ENCODE measurements at regions not wholly inside any gene's neighbourhood (a gene's known extent, or its start where the extent isn't known, plus 50 kb on each side); places are given as distances from the start of the nearest gene placed in this dataset.

DNA sequence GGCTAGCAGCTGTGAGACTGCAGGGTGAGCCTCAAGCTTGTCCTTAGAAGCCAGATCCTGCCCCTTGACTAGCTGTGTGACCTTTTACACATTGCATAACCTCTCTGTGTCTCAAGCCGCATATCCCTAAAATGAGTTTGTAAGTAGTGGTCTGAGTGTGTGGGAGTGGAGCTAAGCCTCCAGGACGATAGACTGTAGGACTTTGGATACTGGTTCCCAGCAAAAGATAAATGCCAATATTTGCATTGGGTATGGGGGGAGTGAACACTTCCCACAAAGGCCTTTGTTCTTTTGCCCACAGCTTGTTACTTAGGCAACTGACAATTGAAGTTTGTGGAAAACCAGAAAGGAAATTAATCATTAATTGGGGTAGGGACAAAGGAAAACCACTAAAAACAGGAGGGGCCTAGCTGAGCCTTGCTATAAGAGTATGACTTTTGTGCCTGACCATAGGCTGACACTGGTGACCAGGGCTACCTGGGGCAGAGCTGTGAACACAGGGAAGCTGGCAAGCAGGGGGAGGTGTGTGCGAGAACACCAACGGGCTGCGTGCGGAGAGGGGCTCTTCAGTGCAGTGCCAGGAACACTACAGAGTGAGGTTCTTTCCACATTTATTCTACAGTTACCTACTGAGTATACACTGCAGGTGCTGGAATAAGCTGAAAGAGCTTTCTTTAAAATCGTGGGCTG, 102.4 kb upstream of the ETV3 start:
- Histone ChIP-seq H3K36me3 (no peaks in the 10 kb centered on the region), H3K9me3 (no peaks in the 10 kb centered on the region), H3K4me1 (peaks cover 3 to 6% of the 10 kb centered on the region in 2 donors), H3K4me3 (no peak overlapping the region), H3K27me3 (peaks cover 0 to 5% of the 10 kb centered on the region in 2 donors), H3K27ac (peak overlapping the region; percentile 33 to 35)
- DNase-seq, result peak; percentile 31 to 85 (median 75)
- peak; percentile 98 for ATAC-seq
- intact Hi-C loops (cut with DNase I), result no loop called here
- TF ChIP-seq, protein P1, sequence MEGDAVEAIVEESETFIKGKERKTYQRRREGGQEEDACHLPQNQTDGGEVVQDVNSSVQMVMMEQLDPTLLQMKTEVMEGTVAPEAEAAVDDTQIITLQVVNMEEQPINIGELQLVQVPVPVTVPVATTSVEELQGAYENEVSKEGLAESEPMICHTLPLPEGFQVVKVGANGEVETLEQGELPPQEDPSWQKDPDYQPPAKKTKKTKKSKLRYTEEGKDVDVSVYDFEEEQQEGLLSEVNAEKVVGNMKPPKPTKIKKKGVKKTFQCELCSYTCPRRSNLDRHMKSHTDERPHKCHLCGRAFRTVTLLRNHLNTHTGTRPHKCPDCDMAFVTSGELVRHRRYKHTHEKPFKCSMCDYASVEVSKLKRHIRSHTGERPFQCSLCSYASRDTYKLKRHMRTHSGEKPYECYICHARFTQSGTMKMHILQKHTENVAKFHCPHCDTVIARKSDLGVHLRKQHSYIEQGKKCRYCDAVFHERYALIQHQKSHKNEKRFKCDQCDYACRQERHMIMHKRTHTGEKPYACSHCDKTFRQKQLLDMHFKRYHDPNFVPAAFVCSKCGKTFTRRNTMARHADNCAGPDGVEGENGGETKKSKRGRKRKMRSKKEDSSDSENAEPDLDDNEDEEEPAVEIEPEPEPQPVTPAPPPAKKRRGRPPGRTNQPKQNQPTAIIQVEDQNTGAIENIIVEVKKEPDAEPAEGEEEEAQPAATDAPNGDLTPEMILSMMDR (IDR thresholded peaks at IDR 0.05), result no peak

DNA sequence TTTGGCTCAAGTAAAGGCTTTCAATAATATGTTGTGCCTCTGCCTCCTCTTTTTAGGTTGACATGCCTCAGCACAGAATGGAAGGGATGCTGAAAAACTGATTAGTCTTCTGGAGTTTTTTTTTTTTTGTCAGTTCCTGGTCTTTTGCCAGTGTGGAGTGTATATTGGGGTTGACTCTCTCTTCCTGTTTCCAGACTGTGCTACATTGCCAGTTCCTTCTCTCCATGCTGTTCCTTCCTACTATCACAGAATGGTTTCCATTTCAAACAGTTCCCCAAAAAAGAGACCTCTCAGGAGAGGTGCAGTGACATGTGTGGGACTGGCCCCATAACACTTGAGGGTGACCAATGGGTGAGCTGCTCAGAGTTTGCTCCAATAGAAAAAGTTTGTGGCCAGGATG, 101.7 kb upstream of the ETV3 start:
- no peak for DNase-seq
- H3K4me1 ChIP-seq, result peaks cover 3 to 6% of the 10 kb centered on the region in 2 donors
- no peaks in the 10 kb centered on the region for H3K36me3 ChIP-seq
- TF ChIP-seq, protein P1 (IDR thresholded peaks at IDR 0.05), result no peak
- peak overlapping the region in 1 of 2 donors; percentile 37 for H3K27ac ChIP-seq
- intact Hi-C loops (cut with DNase I), result no loop called here
- H3K9me3 ChIP-seq, result no peaks in the 10 kb centered on the region
- peak; percentile 11 for ATAC-seq
- H3K27me3 ChIP-seq, result peaks cover 0 to 5% of the 10 kb centered on the region in 2 donors
- no peak overlapping the region for H3K4me3 ChIP-seq

DNA sequence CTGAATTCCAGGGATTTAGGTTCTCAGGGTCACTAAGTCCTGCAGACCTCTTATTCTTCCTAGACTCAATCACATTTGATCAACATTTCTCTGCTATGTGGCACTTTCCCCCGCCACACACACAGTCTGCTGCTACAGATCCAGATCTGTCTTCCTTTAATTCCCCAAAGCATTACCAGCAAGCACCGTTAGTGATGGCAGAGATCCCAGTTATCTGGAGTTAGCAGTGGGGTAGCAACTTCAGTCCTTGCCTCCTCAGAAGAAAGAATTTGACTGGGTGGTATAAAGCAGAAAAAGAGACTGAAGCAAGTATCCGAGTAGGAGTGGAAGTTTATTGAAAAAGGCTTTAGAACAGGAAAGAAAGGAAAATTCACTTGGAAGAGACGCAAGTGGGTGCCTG, 100.4 kb upstream of the ETV3 start:
- DNase-seq (no peak), ATAC-seq (no peak)
- H3K4me3 ChIP-seq, result no peak overlapping the region
- H3K4me1 ChIP-seq, result peaks cover 3 to 6% of the 10 kb centered on the region in 2 donors
- intact Hi-C loops (cut with DNase I), result no loop called here
- no peaks in the 10 kb centered on the region for H3K36me3 ChIP-seq
- peaks cover 0 to 5% of the 10 kb centered on the region in 2 donors for H3K27me3 ChIP-seq
- no peaks in the 10 kb centered on the region for H3K9me3 ChIP-seq
- H3K27ac ChIP-seq, result no peak overlapping the region
- TF ChIP-seq, protein P1 (IDR thresholded peaks at IDR 0.05), result no peak

DNA sequence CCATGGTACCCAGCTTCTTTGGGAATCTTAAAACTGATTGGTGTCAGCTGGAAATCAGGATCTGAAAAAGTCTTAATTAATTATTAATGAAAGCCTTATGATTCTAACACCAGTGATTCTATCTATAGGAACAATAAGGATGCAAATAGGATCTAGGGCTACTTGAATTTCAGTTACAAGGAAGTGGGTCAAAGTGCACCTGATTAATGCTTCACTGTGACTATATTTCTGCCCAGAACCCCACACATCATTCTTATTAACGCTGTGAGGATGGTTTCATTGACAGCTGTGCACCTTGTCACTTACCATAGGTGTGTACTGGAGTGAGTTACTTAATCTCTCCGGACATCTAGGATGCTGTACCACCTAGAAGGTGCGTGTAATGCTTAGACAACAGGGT, 99.8 kb upstream of the ETV3 start:
- Histone ChIP-seq H3K27me3 (peaks cover 0 to 5% of the 10 kb centered on the region in 2 donors), H3K36me3 (no peaks in the 10 kb centered on the region), H3K4me1 (peaks cover 3 to 6% of the 10 kb centered on the region in 2 donors), H3K27ac (no peak overlapping the region), H3K4me3 (no peak overlapping the region), H3K9me3 (no peaks in the 10 kb centered on the region)
- ATAC-seq, result no peak
- TF ChIP-seq, protein P1 (IDR thresholded peaks at IDR 0.05), result no peak
- DNase-seq, result no peak
- intact Hi-C loops (cut with DNase I), result no loop called here

DNA sequence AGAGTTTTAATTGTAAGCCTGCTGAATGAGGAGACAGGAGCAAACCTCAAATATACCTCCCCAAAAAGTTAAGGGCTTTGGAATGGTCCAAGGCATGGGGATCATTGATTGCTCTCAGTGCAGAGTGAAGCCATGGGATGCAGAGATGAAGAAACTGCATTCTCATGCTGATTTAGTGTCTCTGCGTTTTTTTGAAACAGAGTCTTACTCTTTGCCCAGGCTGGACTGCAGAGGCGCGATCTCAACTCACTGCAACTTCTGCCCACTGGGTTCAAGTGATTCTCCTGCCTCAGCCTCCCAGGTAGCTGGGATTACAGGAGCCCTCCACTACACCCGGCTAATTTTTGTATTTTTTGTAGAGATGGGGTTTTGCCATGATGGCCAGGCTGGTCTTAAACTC, 99.3 kb upstream of the ETV3 start:
- Histone ChIP-seq H3K36me3 (no peaks in the 10 kb centered on the region), H3K4me1 (peaks cover 3 to 6% of the 10 kb centered on the region in 2 donors), H3K27ac (no peak overlapping the region), H3K9me3 (no peaks in the 10 kb centered on the region), H3K27me3 (peaks cover 0 to 5% of the 10 kb centered on the region in 2 donors), H3K4me3 (no peak overlapping the region)
- intact Hi-C loops (cut with DNase I), result no loop called here
- no peak for ATAC-seq
- DNase-seq, result no peak
- TF ChIP-seq, protein P1 (IDR thresholded peaks at IDR 0.05), result no peak
